GM12878 (cell line): ENCODE measurements at regions not wholly inside any gene's neighbourhood (a gene's known extent, or its start where the extent isn't known, plus 50 kb on each side); places are given as distances from the start of the nearest gene placed in this dataset.

Experiments used
- ATAC-seq: fragments of 200-7000 bp; cut with Tn5 transposase; 3 replicates; pipeline ENCODE4 v1.9.1; 2020; ENCODE audit warnings: mild to moderate bottlenecking, moderate library complexity
- BruUV-seq: library from RNA; stranded (reverse); fragments of 400-500 nt; replicated peaks from 2 replicates; lab custom pipeline; 2021; lab: Mats Ljungman, UMichigan
- CTCF ChIA-PET: fragments of 300-600 bp; sonication (Branson Sonifier 250); formaldehyde crosslinking; extraction: SDS; loops from one replicate; lab custom pipeline; 2021; ENCODE audit warnings: inconsistent platforms; lab: Yijun Ruan, JAX
- POLR2A ChIA-PET: fragments of 350-600 bp; formaldehyde crosslinking; extraction: SDS; loops from one replicate; lab custom pipeline; 2021; ENCODE audit warnings: inconsistent platforms; lab: Charles Lee
- RAD21 ChIA-PET: fragments of 300-600 bp; sonication (Branson Sonifier 250); formaldehyde crosslinking; loops from one replicate; lab custom pipeline; 2023; ENCODE audit warnings: antibody characterized with exemption; ENCODE audit not compliant: unreplicated experiment; lab: Charles Lee
- SMC1A ChIA-PET: fragments of 300-600 bp; sonication (Branson Sonifier 250); formaldehyde crosslinking; loops from one replicate; lab custom pipeline; 2023; ENCODE audit not compliant: unreplicated experiment, uncharacterized antibody; lab: Charles Lee
- DNase-seq: peaks from one replicate; pipeline ENCODE4 v3.0.0-alpha.2; 2011; ENCODE audit warnings: low read depth, low spot score
- FAIRE-seq: peaks from 3 replicates; lab custom pipeline; 2011; peaks lifted over from hg19 to GRCh38; lab: Jason Lieb, UNC
- H2AFZ ChIP-seq: 2 replicates; pipeline ENCODE4 v1.6.0; 2011; ENCODE audit warnings: low read depth, low read length, control low read depth; ENCODE audit not compliant: control insufficient read depth
- H3K27ac ChIP-seq: 2 replicates; pipeline ENCODE4 v1.5.1; 2011; ENCODE audit warnings: control low read depth; ENCODE audit not compliant: control insufficient read depth, insufficient read depth
- H3K27me3 ChIP-seq, 2 experiments: replicated peaks in 1 of 2; 2 replicates each; pipeline versions ENCODE4 v1.6.0 to v1.6.1; 2011; ENCODE audit warnings: low read length in 1 of 2; ENCODE audit not compliant: control insufficient read depth in 2 of 2, insufficient read depth in 2 of 2
- H3K36me3 ChIP-seq, 2 experiments: 2 replicates each; pipeline ENCODE4 v1.5.1; 2011; ENCODE audit warnings: low read length in 1 of 2; ENCODE audit not compliant: control insufficient read depth in 2 of 2, insufficient read depth in 2 of 2
- H3K4me1 ChIP-seq: 2 replicates; pipeline ENCODE4 v1.6.1; 2011; ENCODE audit warnings: mild to moderate bottlenecking, low read length, moderate library complexity, mixed read lengths; ENCODE audit not compliant: control insufficient read depth, insufficient read depth
- H3K4me2 ChIP-seq: 2 replicates; pipeline ENCODE4 v1.6.0; 2011; ENCODE audit warnings: control low read depth; ENCODE audit not compliant: control insufficient read depth, insufficient read depth
- H3K4me3 ChIP-seq: fragments of 200-600 bp; sonication (generic); 2 replicates; pipeline ENCODE4 v1.5.1; 2016
- H3K79me2 ChIP-seq: 2 replicates; pipeline ENCODE4 v1.6.0; 2011; ENCODE audit warnings: low read length; ENCODE audit not compliant: control insufficient read depth, insufficient read depth
- H3K9ac ChIP-seq: 2 replicates; pipeline ENCODE4 v1.8.0; 2011; ENCODE audit warnings: low read length, control low read depth, mixed read lengths; ENCODE audit not compliant: control insufficient read depth, insufficient read depth
- H3K9me3 ChIP-seq: replicated peaks from 3 replicates; pipeline ENCODE4 v1.5.1; 2011; ENCODE audit warnings: mild to moderate bottlenecking, low read length; ENCODE audit not compliant: control insufficient read depth, insufficient read depth
- H4K20me1 ChIP-seq: 2 replicates; pipeline ENCODE4 v1.6.0; 2011; ENCODE audit not compliant: control insufficient read depth, insufficient read depth
- BACH1 ChIP-seq: fragments of 450-650 bp; IDR thresholded peaks from 2 replicates; pipeline ENCODE4 v1.6.1; 2017; ENCODE audit warnings: mild to moderate bottlenecking, borderline replicate concordance
- BCL11A ChIP-seq: IDR thresholded peaks from 2 replicates; pipeline ENCODE4 v1.6.1; 2011; ENCODE audit warnings: low read depth, low read length
- CBX5 ChIP-seq: sonication (generic); IDR thresholded peaks from 2 replicates; pipeline ENCODE4 v1.6.1; 2016; ENCODE audit warnings: low read depth, moderate library complexity, mild to moderate bottlenecking, inconsistent platforms
- DPF2 ChIP-seq: fragments of 450-650 bp; IDR thresholded peaks from 2 replicates; pipeline ENCODE4 v1.6.1; 2017; ENCODE audit warnings: mild to moderate bottlenecking
- HDAC2 ChIP-seq: fragments of 200-600 bp; sonication (generic); IDR thresholded peaks from 2 replicates; pipeline ENCODE4 v1.6.1; 2017
- IKZF2 ChIP-seq, 2 experiments: fragments of 450-650 bp; IDR thresholded peaks; 2 replicates each; pipeline ENCODE4 v1.6.1; 2017; ENCODE audit warnings: mild to moderate bottlenecking in 2 of 2, moderate library complexity in 2 of 2
- IRF4 ChIP-seq: IDR thresholded peaks from 2 replicates; pipeline ENCODE4 v1.6.1; 2011; ENCODE audit warnings: low read depth, low read length
- MEF2A ChIP-seq: IDR thresholded peaks from 2 replicates; pipeline ENCODE4 v1.6.1; 2011; ENCODE audit warnings: low read depth, mild to moderate bottlenecking, low read length, moderate library complexity; ENCODE audit not compliant: insufficient read depth
- MEF2B ChIP-seq: fragments of 450-650 bp; IDR thresholded peaks from 2 replicates; pipeline ENCODE4 v1.6.1; 2018; ENCODE audit warnings: mild to moderate bottlenecking, moderate library complexity; ENCODE audit not compliant: partially characterized antibody, poor library complexity, severe bottlenecking
- NR2F1 ChIP-seq: fragments of 450-650 bp; conservative IDR thresholded peaks from 2 replicates; pipeline ENCODE4 v1.6.1; 2017; ENCODE audit warnings: mild to moderate bottlenecking
- RAD51 ChIP-seq: fragments of 450-650 bp; IDR thresholded peaks from 2 replicates; pipeline ENCODE4 v1.6.1; 2016; ENCODE audit warnings: moderate library complexity, mild to moderate bottlenecking, inconsistent platforms
- RB1 ChIP-seq: fragments of 450-650 bp; formaldehyde crosslinking; IDR thresholded peaks from 2 replicates; pipeline ENCODE4 v1.6.1; 2017; ENCODE audit warnings: mild to moderate bottlenecking, borderline replicate concordance
- RCOR1 ChIP-seq: conservative IDR thresholded peaks from 2 replicates; pipeline ENCODE4 v1.6.1; 2012; ENCODE audit warnings: low read depth, low read length, improper control_type of control experiment
- RELA ChIP-seq: fragments of 450-650 bp; IDR thresholded peaks from 2 replicates; pipeline ENCODE4 v1.8.0; 2014; ENCODE audit warnings: borderline replicate concordance; ENCODE audit not compliant: partially characterized antibody
- RELB ChIP-seq: fragments of 450-650 bp; IDR thresholded peaks from 2 replicates; pipeline ENCODE4 v1.6.1; 2017; ENCODE audit warnings: low read depth, mild to moderate bottlenecking, moderate library complexity
- REST ChIP-seq: IDR thresholded peaks from 2 replicates; pipeline ENCODE4 v1.6.1; 2012; ENCODE audit warnings: mild to moderate bottlenecking, low read depth, low read length
- RUNX3 ChIP-seq: IDR thresholded peaks from 2 replicates; pipeline ENCODE4 v1.6.1; 2012; ENCODE audit warnings: low read length, inconsistent platforms
- SPI1 ChIP-seq: IDR thresholded peaks from 2 replicates; pipeline ENCODE4 v1.6.1; 2011; ENCODE audit warnings: low read depth, mild to moderate bottlenecking, low read length, moderate library complexity, borderline replicate concordance; ENCODE audit not compliant: insufficient read depth
- SREBF2 ChIP-seq: IDR thresholded peaks from 2 replicates; pipeline ENCODE4 v1.6.1; 2012; ENCODE audit warnings: mild to moderate bottlenecking, low read length
- TCF7 ChIP-seq: IDR thresholded peaks from 2 replicates; pipeline ENCODE4 v1.6.1; 2014; ENCODE audit warnings: antibody characterized with exemption, borderline replicate concordance
- ZNF274 ChIP-seq: IDR thresholded peaks from one replicate; pipeline ENCODE4 v1.8.0; 2011; ENCODE audit not compliant: insufficient read length, insufficient read depth
- WGBS: methylation state at CpG from one replicate; pipeline ENCODE4 v1.1.6; 2016; ENCODE audit warnings: low lambda C conversion rate; ENCODE audit not compliant: insufficient replicate concordance, insufficient coverage; ENCODE audit errors: missing lambda C conversion rate; 5-methylcytosine and 5-hydroxymethylcytosine counted together
- in situ Hi-C: fragments of 300-500 bp; cut with MboI; formaldehyde crosslinking; loops from 9 replicates; pipeline ENCODE4 v1.14.3; 2018; ENCODE audit warnings: mixed read lengths
- intact Hi-C: fragments of 100-400 bp; cut with micrococcal nuclease; formaldehyde crosslinking; loops from one replicate; pipeline ENCODE4 v1.14.2; 2022; ENCODE audit not compliant: unreplicated experiment

GRCh38 chr18:24923138-24923537 lies 428.8 kb downstream of the ZNF521 start:
- ChIA-PET POLR2A (no interaction called here), RAD21 (no interaction called here), SMC1A (no interaction called here), CTCF (no interaction called here)
- H3K9ac ChIP-seq: no peak overlapping the region
- peak; percentile 90 for ATAC-seq
- intact Hi-C loops (no loop called here), in situ Hi-C loops (no loop called here)
- no peak overlapping the region for H3K4me3 ChIP-seq
- H3K27ac ChIP-seq: no peak overlapping the region
- H2AFZ ChIP-seq: no peak overlapping the region
- H3K4me1 ChIP-seq: peaks cover 10% of the 10 kb centered on the region
- H4K20me1 ChIP-seq: no peaks in the 10 kb centered on the region
- TF ChIP-seq ZNF274 (no peak), IKZF2 (IDR thresholded peaks at IDR 0.05) (peak in 1 of 2 experiments; percentile 16; a peak in 1 of 4 replicates), RAD51 (no peak; the same call in 1 of the 2 replicates), RCOR1 (no peak), CBX5 (no peak), IRF4 (peak; percentile 41; the same call in 1 of the 2 replicates), BCL11A (peak; percentile 31; the same call in 1 of the 2 replicates), NR2F1 (peak; percentile 89), TCF7 (no peak), RB1 (no peak), SPI1 (peak; percentile 92), BACH1 (no peak), SREBF2 (no peak), DPF2 (0 out of 2 replicates have a peak, but pooled peaks have one; percentile 28), REST (no peak), HDAC2 (no peak), MEF2B (peak; percentile 29), MEF2A (0 out of 2 replicates have a peak, but pooled peaks have one; percentile 36), RELA (no peak), RUNX3 (peak; percentile 32; the same call in 1 of the 2 replicates), RELB (no peak)
- H3K4me2 ChIP-seq: no peak overlapping the region; the same call in 1 of the 2 replicates
- peak; percentile 7 for FAIRE-seq
- BruUV-seq: no TSS peak
- H3K27me3 ChIP-seq: no peaks in the 10 kb centered on the region
- no peak for DNase-seq
- WGBS: 0% methylated on average over 1 of the region's 1 CpG
- H3K36me3 ChIP-seq: no peaks in the 10 kb centered on the region
- no peaks in the 10 kb centered on the region for H3K79me2 ChIP-seq
- no peaks in the 10 kb centered on the region for H3K9me3 ChIP-seq
